Gastrocnemius medialis (tissue), 4 donors: ENCODE measurements at regions not wholly inside any gene's neighbourhood (a gene's known extent, or its start where the extent isn't known, plus 50 kb on each side); places are given as distances from the start of the nearest gene placed in this dataset.
A peak's percentile ranks its signal among the peaks of the same experiment; 100 is the strongest.

Source experiments
- POLR2A ChIP-seq, 2 donors: fragments of 450-650 bp; IDR thresholded peaks; one replicate each; pipeline ENCODE4 v1.6.1; 2017; ENCODE audit warnings: antibody characterized with exemption in 2 of 2, mild to moderate bottlenecking in 2 of 2, moderate library complexity in 2 of 2
- TF ChIP-seq, protein P1 (sequence below), 5 experiments: fragments of 450-650 bp in 3 of 5; fragments of 200-600 bp in 2 of 5; sonication (generic) in 2 of 5; IDR thresholded peaks in 4 of 5; conservative IDR thresholded peaks in 1 of 5; 1 replicate in 4 of 5; 2 replicates in 1 of 5; pipeline ENCODE4 v1.5.1; 2016 to 2019; ENCODE audit warnings: antibody characterized with exemption in 5 of 5, mild to moderate bottlenecking in 3 of 5, moderate library complexity in 3 of 5

DNA sequence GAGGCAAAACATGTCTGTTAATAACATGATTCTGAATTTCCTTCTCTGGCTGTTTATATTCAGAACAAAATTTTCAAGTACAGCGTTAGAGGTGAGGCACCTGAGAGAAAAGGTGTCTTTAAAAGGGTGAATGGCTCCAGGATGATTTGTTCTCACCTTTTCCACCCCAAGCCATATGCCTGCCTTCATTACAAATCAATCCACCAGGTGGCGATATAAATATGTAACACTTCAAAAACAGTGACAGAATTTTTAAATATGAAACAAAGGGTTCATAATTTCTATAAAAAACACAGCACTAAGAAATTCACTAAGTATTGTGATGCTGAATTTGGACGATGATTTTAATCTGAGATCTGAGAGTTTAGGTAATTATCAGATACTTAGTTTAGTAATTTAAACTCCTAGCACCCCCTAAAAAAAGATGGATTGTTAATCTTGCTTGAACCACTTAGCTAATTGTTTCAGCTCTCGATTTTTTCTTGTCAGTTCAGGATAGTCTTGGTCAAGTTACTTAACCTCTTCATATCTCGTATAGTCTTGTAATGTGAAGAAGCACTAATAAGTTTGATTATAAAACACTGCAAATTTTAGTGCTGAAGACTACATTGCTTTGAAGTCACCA, 528.8 kb downstream of the CPS1 start:
- TF ChIP-seq, protein P1, sequence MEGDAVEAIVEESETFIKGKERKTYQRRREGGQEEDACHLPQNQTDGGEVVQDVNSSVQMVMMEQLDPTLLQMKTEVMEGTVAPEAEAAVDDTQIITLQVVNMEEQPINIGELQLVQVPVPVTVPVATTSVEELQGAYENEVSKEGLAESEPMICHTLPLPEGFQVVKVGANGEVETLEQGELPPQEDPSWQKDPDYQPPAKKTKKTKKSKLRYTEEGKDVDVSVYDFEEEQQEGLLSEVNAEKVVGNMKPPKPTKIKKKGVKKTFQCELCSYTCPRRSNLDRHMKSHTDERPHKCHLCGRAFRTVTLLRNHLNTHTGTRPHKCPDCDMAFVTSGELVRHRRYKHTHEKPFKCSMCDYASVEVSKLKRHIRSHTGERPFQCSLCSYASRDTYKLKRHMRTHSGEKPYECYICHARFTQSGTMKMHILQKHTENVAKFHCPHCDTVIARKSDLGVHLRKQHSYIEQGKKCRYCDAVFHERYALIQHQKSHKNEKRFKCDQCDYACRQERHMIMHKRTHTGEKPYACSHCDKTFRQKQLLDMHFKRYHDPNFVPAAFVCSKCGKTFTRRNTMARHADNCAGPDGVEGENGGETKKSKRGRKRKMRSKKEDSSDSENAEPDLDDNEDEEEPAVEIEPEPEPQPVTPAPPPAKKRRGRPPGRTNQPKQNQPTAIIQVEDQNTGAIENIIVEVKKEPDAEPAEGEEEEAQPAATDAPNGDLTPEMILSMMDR (IDR thresholded peaks at IDR 0.05 in 4 of 5, conservative IDR thresholded peaks at IDR 0.05 in 1 of 5), result peak in 3 of 5 experiments; percentile 25 to 48 (median 43)
- no peak for TF ChIP-seq POLR2A (IDR thresholded peaks at IDR 0.05)
